ENCODE measurements at regions not wholly inside any gene's neighbourhood (a gene's known extent, or its start where the extent isn't known, plus 50 kb on each side); places are given as distances from the start of the nearest gene placed in this dataset.

GRCh38 chr6:119628691-119629594 is 279.4 kb upstream of the MAN1A1 start:
- DNase-seq = no peak

GRCh38 chr6:119627908-119628669 is 278.5 kb upstream of the MAN1A1 start:
- no peak for DNase-seq

GRCh38 chr6:119626884-119627619 is 277.5 kb upstream of the MAN1A1 start:
- no peak for DNase-seq

GRCh38 chr6:119620846-119621555 is 271.4 kb upstream of the MAN1A1 start:
- DNase-seq = no peak

- no peak for DNase-seq
Observed at GRCh38 chr6:119614138-119614537, 264.6 kb upstream of the MAN1A1 start.

- no peak for DNase-seq
Observed at GRCh38 chr6:119612911-119613381, 263.4 kb upstream of the MAN1A1 start.

- DNase-seq = no peak
Observed at GRCh38 chr6:119612176-119612891, 262.8 kb upstream of the MAN1A1 start.

GRCh38 chr6:119610754-119611153 is 261.2 kb upstream of the MAN1A1 start:
- no peak for DNase-seq

- no peak for DNase-seq
Observed at GRCh38 chr6:119610265-119610664, 260.7 kb upstream of the MAN1A1 start.

GRCh38 chr6:119609865-119610264 is 260.3 kb upstream of the MAN1A1 start:
- no peak for DNase-seq

GRCh38 chr6:119608994-119609393 is 259.4 kb upstream of the MAN1A1 start:
- DNase-seq = no peak

- DNase-seq = no peak
Observed at GRCh38 chr6:119604124-119604523, 254.6 kb upstream of the MAN1A1 start.

- no peak for DNase-seq
Observed at GRCh38 chr6:119603501-119603900, 253.9 kb upstream of the MAN1A1 start.

GRCh38 chr6:119602215-119603178 is 252.9 kb upstream of the MAN1A1 start:
- no peak for DNase-seq

GRCh38 chr6:119598883-119599282 is 249.3 kb upstream of the MAN1A1 start:
- DNase-seq = no peak

GRCh38 chr6:119594907-119595306 is 245.3 kb upstream of the MAN1A1 start:
- no peak for DNase-seq

GRCh38 chr6:119591235-119591634 is 241.7 kb upstream of the MAN1A1 start:
- no peak for DNase-seq

- no peak for DNase-seq
Observed at GRCh38 chr6:119590066-119590465, 240.5 kb upstream of the MAN1A1 start.

GRCh38 chr6:119587537-119587936 is 238.0 kb upstream of the MAN1A1 start:
- no peak for DNase-seq

- no peak for DNase-seq
Observed at GRCh38 chr6:119586250-119586882, 236.8 kb upstream of the MAN1A1 start.

Measured in activated effector memory CD4-positive, alpha-beta T cell treated with Interleukin-2 at 50 U/mL for 16 hours (primary cell).